ENCODE measurements at regions not wholly inside any gene's neighbourhood (a gene's known extent, or its start where the extent isn't known, plus 50 kb on each side); places are given as distances from the start of the nearest gene placed in this dataset.

DNA sequence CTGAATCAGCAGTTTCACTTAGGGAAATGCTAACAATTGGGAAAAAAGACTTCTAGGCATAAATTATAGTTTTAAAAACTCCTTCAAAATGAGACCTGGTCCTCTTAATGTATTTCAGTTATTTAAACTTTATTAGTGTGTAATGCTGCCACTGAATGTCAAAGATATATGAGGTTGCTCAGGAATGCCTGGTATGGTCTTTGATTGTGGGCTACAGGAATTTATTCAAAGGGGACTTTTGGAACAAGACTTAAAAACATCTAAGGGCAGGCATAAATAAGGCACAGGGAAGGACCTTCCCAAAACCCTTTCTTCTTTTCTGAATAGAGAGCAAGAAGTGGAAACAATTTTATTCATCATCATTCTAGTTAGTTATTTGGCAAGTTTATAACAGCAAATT is 439.1 kb downstream of the TLL1 start:
- no peak for DNase-seq (ENCODE audit: low read depth, low spot score)
- in situ Hi-C loops (cut with HindIII; ENCODE audit: low pct_unique_long_range_greater_than_20kb, low sequenced_read_pairs), result no loop called here

- in situ Hi-C loops (cut with HindIII; ENCODE audit: low pct_unique_long_range_greater_than_20kb, low sequenced_read_pairs), result no loop called here
- DNase-seq (ENCODE audit: low read depth, low spot score), result no peak
These were observed 441.9 kb downstream of the TLL1 start for GRCh38 chr4:166314902-166315301.

DNA sequence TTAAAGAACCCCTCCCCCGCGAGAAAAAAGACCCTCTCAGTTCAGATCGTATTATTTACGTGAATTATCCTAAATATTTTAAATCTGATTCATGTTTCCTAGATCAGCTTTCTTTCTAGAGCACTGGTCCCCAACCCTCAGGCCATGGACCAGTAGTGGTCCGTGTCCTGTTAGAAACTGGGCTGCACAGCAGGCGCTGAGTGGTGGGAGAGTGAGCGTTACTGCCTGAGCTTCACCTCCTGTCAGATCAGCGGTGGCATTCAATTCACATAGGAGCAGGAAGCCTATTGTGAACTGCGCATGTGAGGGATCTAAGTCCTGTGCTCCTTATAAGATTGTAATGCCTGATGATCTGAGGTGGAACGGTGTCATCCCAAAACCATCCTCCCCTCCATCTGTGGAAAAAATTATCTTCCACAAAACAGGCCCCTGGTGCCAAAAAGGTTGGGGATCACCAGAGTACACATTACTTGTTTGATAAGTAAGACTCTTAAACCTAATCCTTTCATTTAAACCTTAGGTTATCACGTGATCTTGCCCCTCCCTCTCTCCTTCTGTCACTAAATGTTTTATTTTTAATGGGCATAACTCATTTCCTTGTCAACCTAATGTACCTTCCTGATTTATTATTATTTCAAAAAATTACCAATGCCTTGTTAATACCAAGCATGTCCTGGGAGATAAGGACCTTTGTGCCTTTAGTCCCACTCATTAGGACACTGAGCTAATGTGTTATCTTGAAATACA is 442.9 kb downstream of the TLL1 start:
- no peak for DNase-seq (ENCODE audit: low read depth, low spot score)
- in situ Hi-C loops (cut with HindIII; ENCODE audit: low pct_unique_long_range_greater_than_20kb, low sequenced_read_pairs), result no loop called here

DNA sequence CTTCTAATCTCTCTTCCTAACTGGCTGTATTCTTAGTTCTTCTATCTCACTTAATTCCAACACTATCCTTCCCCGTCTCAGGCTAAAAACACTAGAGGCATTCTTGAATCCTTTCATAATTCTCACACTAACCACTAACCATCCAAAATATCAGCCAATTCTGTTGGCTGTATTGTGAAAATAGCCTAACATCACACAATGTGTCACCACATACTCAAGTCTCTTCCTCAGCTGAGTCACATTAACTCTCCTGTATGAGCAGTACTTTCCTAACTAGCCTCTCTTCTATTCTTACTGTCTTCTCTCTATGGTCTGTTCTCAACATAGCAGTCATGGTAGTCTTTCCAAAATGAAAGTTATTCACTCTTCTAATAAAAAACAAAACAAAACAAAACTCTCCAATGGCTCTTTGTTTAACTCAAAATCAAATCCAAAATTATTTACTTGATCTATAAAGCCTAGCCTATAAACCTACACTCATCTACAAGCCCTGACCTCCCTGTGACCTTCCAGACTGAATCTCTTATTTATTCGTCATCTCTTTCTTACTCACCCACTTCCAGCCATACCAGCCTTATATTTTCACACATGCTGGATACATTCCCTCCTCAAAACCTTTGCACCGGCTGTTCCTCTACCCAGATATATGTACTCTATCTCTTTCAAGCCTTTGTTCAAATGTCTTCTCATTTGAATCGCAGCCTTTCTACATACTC is 445.9 kb downstream of the TLL1 start:
- in situ Hi-C loops (cut with HindIII; ENCODE audit: low pct_unique_long_range_greater_than_20kb, low sequenced_read_pairs), result no loop called here
- DNase-seq (ENCODE audit: low read depth, low spot score), result no peak

- in situ Hi-C loops (cut with HindIII; ENCODE audit: low pct_unique_long_range_greater_than_20kb, low sequenced_read_pairs), result no loop called here
These were observed 450.2 kb downstream of the TLL1 start for GRCh38 chr4:166323250-166323649.

DNA sequence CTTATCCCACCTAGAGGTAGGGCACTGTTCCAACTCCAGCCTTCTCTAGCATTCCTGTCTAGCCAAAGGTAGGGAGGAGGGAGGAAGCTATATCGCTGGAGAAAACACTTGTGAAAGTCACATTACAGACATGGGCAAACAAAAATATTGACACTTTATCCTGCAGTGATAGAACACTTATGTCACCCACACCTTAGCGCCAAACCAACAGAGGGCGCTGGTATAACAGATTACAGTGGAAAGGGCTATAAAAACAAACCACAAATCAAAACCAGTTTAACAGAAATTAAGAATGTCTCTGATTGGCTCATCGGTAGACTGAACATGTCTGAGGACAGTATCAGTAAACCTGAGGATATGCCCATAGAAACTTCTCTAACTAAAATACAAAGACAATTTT is 451.3 kb downstream of the TLL1 start:
- peak; percentile 66 for DNase-seq (ENCODE audit: low read depth, low spot score)
- in situ Hi-C loops (cut with HindIII; ENCODE audit: low pct_unique_long_range_greater_than_20kb, low sequenced_read_pairs), result no loop called here

More at GRCh38 chr4:166323250-166323649, 450.2 kb downstream of the TLL1 start:
- DNase-seq (ENCODE audit: low read depth, low spot score), result no peak

- in situ Hi-C loops (cut with HindIII; ENCODE audit: low pct_unique_long_range_greater_than_20kb, low sequenced_read_pairs), result no loop called here
- no peak for DNase-seq (ENCODE audit: low read depth, low spot score)
These were observed 462.4 kb downstream of the TLL1 start for GRCh38 chr4:166335256-166335938.

DNA sequence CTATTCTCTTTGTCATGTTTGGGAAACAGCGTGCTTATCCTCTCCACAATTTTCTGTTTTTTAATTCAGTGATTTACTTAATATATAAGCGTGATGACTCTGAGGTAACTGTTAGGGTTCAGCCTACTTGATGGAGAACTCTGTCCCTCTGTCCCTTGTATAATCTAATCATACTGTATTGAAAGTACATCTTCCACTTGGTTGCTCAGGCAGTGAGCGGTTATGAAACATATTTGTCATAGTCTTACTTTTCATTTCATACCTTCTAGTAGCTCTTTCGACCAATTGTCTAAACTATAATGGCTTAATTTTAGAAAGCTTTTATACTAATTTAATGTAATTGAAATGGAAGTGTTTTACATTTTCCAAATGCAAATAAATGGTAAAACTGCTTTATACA is 469.0 kb downstream of the TLL1 start:
- no peak for DNase-seq (ENCODE audit: low read depth, low spot score)
- in situ Hi-C loops (cut with HindIII; ENCODE audit: low pct_unique_long_range_greater_than_20kb, low sequenced_read_pairs), result no loop called here

DNA sequence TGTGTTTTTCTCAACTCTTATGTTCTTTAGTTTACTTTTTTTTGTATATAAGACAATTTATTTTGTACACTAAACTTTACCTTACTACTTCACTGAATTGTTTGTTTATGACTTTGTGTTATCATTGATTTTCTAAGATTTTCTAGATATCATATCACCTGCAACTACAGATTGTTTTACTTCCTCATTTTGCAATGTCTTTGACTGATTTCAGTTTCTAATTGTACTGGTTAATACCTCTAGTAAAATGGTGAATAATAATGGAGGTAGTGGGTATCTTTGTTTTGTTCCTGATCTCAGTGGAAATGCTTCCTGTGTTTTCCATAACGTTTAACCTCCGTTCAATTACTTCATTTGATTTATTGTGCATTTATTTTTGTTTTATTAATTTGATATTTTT is 490.2 kb downstream of the TLL1 start:
- DNase-seq (ENCODE audit: low read depth, low spot score), result no peak
- in situ Hi-C loops (cut with HindIII; ENCODE audit: low pct_unique_long_range_greater_than_20kb, low sequenced_read_pairs), result no loop called here

- in situ Hi-C loops (cut with HindIII; ENCODE audit: low pct_unique_long_range_greater_than_20kb, low sequenced_read_pairs), result no loop called here
- DNase-seq (ENCODE audit: low read depth, low spot score), result no peak
These were observed 493.0 kb downstream of the TLL1 start for GRCh38 chr4:166366012-166366411.

DNA sequence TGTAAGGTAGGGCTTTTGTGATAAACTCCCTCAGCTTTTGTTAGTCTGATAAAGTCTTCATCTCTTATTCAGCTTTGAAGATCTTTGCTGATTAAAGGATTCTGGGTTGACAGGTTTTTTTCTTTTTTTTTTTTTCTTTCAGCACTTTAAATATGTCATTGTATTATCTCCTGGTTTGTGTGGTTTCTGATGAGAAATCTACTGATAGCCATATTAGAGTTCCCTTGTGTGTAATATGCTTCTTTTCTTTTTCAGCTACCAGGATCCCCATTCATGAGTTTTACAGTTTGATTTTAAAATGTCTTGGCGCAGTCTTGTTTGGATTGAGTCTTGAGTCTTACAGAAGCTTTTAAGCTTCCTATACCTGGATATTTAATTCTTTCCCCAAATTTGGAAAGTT is 504.5 kb downstream of the TLL1 start:
- in situ Hi-C loops (cut with HindIII; ENCODE audit: low pct_unique_long_range_greater_than_20kb, low sequenced_read_pairs), result no loop called here
- DNase-seq (ENCODE audit: low read depth, low spot score), result no peak

DNA sequence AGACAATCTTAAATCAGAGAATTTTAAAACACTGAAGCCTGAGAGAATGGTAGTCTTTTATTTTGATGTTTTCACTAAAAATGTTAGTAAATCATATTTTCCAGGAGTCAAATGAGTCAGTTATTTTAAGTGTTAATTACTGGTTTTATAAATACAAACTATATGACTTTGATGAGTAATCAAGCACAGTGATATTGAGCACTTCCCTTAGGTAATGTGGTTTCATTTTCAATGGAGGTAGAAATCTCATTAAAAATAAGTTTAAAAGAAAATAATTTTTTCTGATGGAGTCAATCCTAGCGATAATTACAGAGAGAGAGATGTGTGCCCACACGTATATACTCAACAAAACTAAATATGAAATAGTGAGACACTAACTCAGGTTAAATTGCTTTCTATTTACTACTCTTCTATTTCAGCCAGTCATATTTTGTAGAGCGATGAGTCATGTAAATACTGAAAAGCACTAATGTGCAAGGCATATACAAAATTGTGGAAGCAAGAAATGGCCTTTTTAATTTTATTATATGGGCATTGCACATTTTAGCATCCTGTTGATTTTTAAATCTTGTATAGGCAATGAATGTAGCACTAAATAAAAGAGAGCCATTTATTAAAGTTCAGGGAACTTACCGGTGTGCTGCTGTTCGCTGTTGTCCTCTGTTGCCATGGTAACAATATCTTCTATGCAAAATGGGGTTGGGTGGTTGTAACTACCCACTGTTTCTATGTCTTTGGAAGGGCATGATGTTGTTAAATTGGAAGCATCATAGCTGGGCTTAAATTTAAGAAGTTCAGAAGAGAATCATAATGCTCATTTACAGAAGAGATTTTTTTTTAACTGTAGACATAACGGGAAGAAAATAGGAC is 513.7 kb downstream of the TLL1 start:
- in situ Hi-C loops (cut with HindIII; ENCODE audit: low pct_unique_long_range_greater_than_20kb, low sequenced_read_pairs), result no loop called here
- peak; percentile 8 for DNase-seq (ENCODE audit: low read depth, low spot score)

DNA sequence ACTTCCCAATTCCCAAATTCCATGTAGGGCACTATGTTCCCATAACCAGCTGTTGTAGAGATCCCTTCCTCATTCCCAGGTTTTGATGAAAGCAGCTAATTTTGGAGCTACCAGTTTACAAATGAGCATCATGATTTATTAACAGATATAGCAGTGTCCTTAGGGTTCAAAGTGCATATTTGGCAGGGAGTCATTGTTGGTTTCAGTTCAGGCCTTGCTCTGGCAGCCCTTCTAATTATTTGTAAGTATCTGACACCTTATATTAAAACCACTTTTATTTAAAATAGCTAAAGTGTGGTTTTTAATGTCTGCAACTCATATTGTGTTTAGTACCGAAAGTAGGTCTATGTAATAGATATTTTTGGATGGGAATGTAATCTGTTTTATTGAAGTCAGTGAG is 518.5 kb downstream of the TLL1 start:
- in situ Hi-C loops (cut with HindIII; ENCODE audit: low pct_unique_long_range_greater_than_20kb, low sequenced_read_pairs), result no loop called here
- no peak for DNase-seq (ENCODE audit: low read depth, low spot score)

- in situ Hi-C loops (cut with HindIII; ENCODE audit: low pct_unique_long_range_greater_than_20kb, low sequenced_read_pairs), result no loop called here
- no peak for DNase-seq (ENCODE audit: low read depth, low spot score)
These were observed 526.0 kb downstream of the TLL1 start for GRCh38 chr4:166399021-166399420.

DNA sequence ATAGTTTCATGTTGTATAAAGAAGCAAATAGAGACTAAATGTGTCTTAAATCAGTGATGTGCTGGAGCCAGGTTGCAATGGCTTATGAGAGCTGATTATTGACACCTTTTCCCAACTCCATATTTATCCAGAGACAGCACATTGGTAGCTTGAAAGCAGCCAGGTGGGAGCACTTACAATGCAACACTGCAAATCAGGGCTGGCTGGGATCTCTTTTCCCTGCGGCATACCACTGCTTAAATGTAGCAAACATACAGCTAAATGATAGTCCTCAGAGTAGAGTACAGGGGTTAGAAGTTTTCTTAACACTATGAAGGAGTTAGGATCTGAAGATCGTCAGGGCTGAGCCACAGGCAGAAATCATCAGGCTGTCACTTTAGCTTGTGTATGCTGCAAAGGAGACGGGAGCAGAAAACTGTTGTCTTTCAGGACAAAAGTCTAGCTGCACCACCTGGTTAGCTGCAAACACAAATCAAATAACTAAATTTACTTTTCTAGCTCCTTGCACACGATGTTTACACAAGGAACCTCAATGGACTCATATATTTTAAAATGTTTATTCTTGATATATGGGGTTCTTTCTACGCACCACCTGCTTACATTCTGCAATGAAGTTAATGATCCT is 527.3 kb downstream of the TLL1 start:
- no peak for DNase-seq (ENCODE audit: low read depth, low spot score)
- in situ Hi-C loops (cut with HindIII; ENCODE audit: low pct_unique_long_range_greater_than_20kb, low sequenced_read_pairs), result no loop called here

GRCh38 chr4:166413356-166413755 is 540.3 kb downstream of the TLL1 start:
- DNase-seq (ENCODE audit: low read depth, low spot score), result no peak
- in situ Hi-C loops (cut with HindIII; ENCODE audit: low pct_unique_long_range_greater_than_20kb, low sequenced_read_pairs), result no loop called here

DNA sequence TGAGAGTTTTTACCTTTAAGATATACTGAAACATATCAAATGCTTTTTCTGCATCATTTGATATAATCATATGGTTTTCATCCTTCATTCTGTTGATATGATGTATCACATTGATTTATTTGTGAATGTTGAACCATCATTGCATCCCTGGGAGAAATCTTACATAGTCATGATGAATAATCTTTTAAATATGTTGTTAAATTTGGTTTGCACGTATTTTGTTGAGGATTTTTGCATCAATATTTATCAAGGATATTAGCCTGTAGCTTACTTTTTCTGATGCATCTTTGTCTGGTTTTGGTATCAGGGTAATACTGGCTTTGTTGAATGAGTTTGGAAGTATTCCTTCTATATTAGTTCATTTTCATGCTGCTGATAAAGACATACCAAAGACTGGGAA is 541.4 kb downstream of the TLL1 start:
- in situ Hi-C loops (cut with HindIII; ENCODE audit: low pct_unique_long_range_greater_than_20kb, low sequenced_read_pairs), result no loop called here
- no peak for DNase-seq (ENCODE audit: low read depth, low spot score)
